GM21390 (cell line): ENCODE measurements at regions not wholly inside any gene's neighbourhood (a gene's known extent, or its start where the extent isn't known, plus 50 kb on each side); places are given as distances from the start of the nearest gene placed in this dataset.

ENCODE experiments used
- ATAC-seq: cut with Tn5 transposase; IDR thresholded peaks from one replicate; pipeline ENCODE4 v1.9.1; 2021; ENCODE audit not compliant: unreplicated experiment

- ATAC-seq: no peak
These were observed 201.2 kb upstream of the GAS1 start for GRCh38 chr9:87148331-87149104.

DNA sequence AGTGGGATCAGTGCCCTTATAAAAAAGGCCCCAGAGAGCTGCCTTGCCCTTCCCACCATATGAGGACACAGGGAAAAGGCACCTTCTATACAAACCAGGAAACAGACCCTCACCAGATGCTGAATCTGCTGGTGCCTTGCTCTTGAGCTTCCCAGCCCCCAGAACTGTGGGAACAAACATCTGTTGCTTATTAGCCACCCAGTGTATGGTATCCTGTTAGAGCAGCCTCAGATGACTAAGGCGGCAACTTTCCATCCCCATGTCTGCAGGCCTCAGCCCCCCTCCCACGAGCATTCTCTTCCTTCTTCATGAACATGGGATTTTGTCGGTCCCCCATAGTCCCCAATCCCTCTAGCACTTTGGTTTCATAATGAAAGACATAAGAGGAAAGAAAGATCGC lies 202.5 kb upstream of the GAS1 start:
- ATAC-seq: no peak

DNA sequence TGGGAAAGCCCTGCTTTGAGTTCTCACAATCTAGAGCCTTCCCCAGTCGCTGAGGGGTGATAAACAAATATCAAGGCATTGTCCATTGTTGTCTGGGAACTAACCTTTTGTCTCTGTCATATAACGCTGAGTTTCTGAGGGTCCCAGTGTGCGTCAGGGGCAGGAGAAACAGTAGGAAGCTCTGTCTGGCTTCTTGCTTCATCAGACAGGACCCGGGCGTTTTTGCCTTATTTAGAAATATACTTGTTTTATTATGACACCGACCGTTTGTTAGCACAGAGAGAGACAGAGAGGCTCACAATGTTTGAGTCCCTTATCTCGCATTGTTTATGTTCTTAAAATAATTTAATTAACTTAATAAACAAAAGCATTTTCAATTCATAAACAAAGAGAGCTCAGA lies 204.9 kb upstream of the GAS1 start:
- ATAC-seq: no peak

- no peak for ATAC-seq
These were observed 208.9 kb upstream of the GAS1 start for GRCh38 chr9:87156247-87156646.

GRCh38 chr9:87157366-87158031 lies 210.2 kb upstream of the GAS1 start:
- no peak for ATAC-seq

DNA sequence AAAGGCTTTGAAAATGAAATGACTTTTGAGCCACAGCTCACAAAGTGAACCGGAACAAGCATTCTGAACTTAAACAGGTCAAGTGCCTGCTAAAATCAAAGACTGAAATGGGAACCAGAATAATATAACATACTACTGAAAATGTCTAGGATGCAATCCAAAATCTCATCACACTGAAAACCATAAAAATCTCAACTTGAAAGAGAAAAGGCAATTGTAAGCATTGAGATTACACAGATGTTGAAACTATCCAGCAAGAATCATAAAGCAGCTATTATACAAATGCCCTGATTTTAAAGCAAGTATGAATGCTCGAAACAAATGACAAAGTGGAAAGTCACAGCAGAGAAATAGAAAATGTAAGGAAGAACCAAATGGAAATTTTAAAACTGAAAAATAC lies 211.5 kb upstream of the GAS1 start:
- no peak for ATAC-seq

GRCh38 chr9:87160148-87161102 lies 213.1 kb upstream of the GAS1 start:
- no peak for ATAC-seq

DNA sequence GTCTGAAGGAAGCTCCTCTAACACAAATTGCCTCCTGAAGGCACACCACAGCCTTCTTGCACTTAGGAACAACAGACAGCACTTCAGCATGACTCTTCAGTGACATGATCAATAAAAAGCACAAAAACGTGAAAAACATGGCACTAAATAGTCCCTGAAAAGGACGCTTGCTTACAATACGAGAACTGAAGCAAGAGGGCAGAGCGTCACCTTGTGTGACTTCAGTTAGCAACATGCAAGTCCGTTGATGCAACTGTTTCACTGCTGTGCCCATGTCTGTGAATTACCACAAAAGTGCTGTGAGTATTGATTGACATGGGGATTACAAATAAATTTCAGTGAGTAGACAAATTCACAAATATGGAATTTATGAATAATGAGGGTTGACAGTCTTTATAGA lies 219.9 kb upstream of the GAS1 start:
- no peak for ATAC-seq

- ATAC-seq: no peak
These were observed 220.3 kb upstream of the GAS1 start for GRCh38 chr9:87167582-87167981.

DNA sequence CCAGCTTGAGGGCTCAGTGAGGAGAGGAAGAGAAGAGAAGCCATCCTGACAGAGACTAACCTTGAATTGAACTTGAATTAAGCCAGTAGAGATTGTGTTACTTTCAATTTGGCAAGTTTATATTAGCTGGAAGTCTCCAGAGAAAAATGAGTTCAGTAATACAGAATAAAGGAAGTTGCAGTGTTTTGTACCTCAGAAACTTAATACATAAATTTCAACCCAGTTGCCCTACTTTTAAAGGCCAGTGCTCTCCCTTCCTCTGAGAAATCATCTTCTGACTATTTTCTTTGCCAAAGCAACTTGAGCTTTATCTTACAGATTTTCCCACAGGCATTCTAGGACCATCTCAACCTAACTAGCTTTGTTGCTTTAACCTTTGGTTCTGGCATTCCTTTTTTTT lies 231.0 kb upstream of the GAS1 start:
- ATAC-seq: no peak

GRCh38 chr9:87179553-87180340 lies 232.4 kb upstream of the GAS1 start:
- no peak for ATAC-seq

GRCh38 chr9:87180361-87180760 lies 233.1 kb upstream of the GAS1 start:
- no peak for ATAC-seq

- ATAC-seq: no peak
These were observed 233.5 kb upstream of the GAS1 start for GRCh38 chr9:87180841-87181240.

GRCh38 chr9:87181670-87182069 lies 234.4 kb upstream of the GAS1 start:
- ATAC-seq: no peak

GRCh38 chr9:87184956-87185642 lies 237.8 kb upstream of the GAS1 start:
- ATAC-seq: no peak

GRCh38 chr9:87187656-87188055 lies 240.3 kb upstream of the GAS1 start:
- no peak for ATAC-seq

GRCh38 chr9:87189006-87189405 lies 241.7 kb upstream of the GAS1 start:
- ATAC-seq: no peak

DNA sequence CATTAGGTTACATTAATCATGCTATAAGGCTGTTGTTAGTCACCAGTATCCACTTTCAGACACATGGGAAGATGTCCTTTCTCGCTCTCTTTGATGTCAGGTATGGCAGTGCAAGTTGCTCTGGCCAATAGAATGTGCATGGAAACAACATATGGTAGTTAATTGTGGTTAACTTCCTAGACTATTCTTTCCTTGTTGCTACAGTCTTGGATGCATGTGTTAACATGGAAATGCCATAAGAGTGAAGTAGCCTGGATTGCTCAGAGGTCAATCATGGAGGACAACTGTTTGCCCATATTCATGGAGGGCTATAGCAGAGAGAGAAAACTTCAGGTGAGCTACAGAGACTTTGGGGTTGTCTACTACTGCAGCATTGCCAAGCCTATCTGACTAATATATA lies 245.8 kb upstream of the GAS1 start:
- no peak for ATAC-seq

GRCh38 chr9:87193925-87194868 lies 246.9 kb upstream of the GAS1 start:
- ATAC-seq: no peak
